ENCODE measurements at regions not wholly inside any gene's neighbourhood (a gene's known extent, or its start where the extent isn't known, plus 50 kb on each side); places are given as distances from the start of the nearest gene placed in this dataset.

- TF ChIP-seq CTCF (IDR thresholded peaks at IDR 0.05; ENCODE audit: poor library complexity), result no peak
- no peak for TF ChIP-seq EZH2 (IDR thresholded peaks at IDR 0.05; ENCODE audit: borderline replicate concordance)
- no peak for TF ChIP-seq EZH2phosphoT487 (IDR thresholded peaks at IDR 0.05; ENCODE audit: low read depth, severe bottlenecking, unreplicated experiment)
Observed at GRCh38 chr16:13402601-13403000, 501.2 kb downstream of the SHISA9 start.

Data from hepatocyte (in vitro differentiated cells).